Sigmoid colon (tissue), 4 donors: ENCODE measurements at regions not wholly inside any gene's neighbourhood (a gene's known extent, or its start where the extent isn't known, plus 50 kb on each side); places are given as distances from the start of the nearest gene placed in this dataset.
"Not testable (repeated sequence)": the region's sequence is repeated elsewhere in the genome, so short reads cannot be mapped to it uniquely, and the experiment has no call there.

Experiments used
- EP300 ChIP-seq, 4 donors: sonication (generic); formaldehyde crosslinking; IDR thresholded peaks; one replicate each; pipeline ENCODE4 v1.6.1; 2017; ENCODE audit warnings: antibody characterized with exemption in 4 of 4
- TF ChIP-seq, protein P1 (sequence below), 4 experiments: fragments of 450-650 bp in 3 of 4; fragments of 200-600 bp in 1 of 4; IDR thresholded peaks; one replicate each; pipeline ENCODE4 v1.5.1; 2016 to 2019; ENCODE audit warnings: antibody characterized with exemption in 4 of 4, mild to moderate bottlenecking in 3 of 4, moderate library complexity in 2 of 4

DNA sequence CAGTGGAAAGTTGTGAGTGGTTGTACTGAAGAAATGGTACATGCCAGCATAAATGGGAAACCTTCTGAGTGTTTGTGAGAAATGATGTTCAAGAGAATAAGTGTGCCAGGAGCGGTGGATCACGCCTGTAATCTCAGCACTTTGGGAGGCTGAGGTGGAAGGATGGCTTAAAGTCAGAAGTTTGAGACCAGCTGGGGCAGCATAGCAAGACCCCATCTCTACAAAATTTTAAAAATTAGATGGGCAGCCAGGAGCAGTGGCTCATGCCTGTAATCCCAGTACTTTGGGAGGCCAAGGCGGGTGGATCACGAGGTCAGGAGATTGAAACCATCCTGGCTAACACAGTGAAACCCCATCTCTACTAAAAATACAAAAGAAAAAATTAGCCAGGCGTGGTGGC lies 63.5 kb upstream of the TNRC6A start:
- TF ChIP-seq, protein P1, sequence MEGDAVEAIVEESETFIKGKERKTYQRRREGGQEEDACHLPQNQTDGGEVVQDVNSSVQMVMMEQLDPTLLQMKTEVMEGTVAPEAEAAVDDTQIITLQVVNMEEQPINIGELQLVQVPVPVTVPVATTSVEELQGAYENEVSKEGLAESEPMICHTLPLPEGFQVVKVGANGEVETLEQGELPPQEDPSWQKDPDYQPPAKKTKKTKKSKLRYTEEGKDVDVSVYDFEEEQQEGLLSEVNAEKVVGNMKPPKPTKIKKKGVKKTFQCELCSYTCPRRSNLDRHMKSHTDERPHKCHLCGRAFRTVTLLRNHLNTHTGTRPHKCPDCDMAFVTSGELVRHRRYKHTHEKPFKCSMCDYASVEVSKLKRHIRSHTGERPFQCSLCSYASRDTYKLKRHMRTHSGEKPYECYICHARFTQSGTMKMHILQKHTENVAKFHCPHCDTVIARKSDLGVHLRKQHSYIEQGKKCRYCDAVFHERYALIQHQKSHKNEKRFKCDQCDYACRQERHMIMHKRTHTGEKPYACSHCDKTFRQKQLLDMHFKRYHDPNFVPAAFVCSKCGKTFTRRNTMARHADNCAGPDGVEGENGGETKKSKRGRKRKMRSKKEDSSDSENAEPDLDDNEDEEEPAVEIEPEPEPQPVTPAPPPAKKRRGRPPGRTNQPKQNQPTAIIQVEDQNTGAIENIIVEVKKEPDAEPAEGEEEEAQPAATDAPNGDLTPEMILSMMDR (IDR thresholded peaks at IDR 0.05), result not testable (repeated sequence)
- not testable (repeated sequence) for TF ChIP-seq EP300 (IDR thresholded peaks at IDR 0.05)
